PC-9 (cell line): ENCODE measurements at regions not wholly inside any gene's neighbourhood (a gene's known extent, or its start where the extent isn't known, plus 50 kb on each side); places are given as distances from the start of the nearest gene placed in this dataset.

Experiments used
- EZH2 ChIP-seq: fragments of 200-600 bp; sonication (generic); IDR thresholded peaks from 2 replicates; pipeline ENCODE4 v1.8.0; 2017; ENCODE audit warnings: antibody characterized with exemption, low read depth
- TF ChIP-seq, protein P1 (sequence below): fragments of 200-600 bp; sonication (generic); conservative IDR thresholded peaks from 2 replicates; pipeline ENCODE4 v1.6.1; 2017; ENCODE audit warnings: mixed run types, antibody characterized with exemption, mild to moderate bottlenecking, moderate library complexity

GRCh38 chr10:130926442-130926841 is 385.1 kb downstream of the TCERG1L start:
- TF ChIP-seq, protein P1, sequence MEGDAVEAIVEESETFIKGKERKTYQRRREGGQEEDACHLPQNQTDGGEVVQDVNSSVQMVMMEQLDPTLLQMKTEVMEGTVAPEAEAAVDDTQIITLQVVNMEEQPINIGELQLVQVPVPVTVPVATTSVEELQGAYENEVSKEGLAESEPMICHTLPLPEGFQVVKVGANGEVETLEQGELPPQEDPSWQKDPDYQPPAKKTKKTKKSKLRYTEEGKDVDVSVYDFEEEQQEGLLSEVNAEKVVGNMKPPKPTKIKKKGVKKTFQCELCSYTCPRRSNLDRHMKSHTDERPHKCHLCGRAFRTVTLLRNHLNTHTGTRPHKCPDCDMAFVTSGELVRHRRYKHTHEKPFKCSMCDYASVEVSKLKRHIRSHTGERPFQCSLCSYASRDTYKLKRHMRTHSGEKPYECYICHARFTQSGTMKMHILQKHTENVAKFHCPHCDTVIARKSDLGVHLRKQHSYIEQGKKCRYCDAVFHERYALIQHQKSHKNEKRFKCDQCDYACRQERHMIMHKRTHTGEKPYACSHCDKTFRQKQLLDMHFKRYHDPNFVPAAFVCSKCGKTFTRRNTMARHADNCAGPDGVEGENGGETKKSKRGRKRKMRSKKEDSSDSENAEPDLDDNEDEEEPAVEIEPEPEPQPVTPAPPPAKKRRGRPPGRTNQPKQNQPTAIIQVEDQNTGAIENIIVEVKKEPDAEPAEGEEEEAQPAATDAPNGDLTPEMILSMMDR: no peak
- TF ChIP-seq EZH2: no peak
